Stimulated activated CD8-positive, alpha-beta memory T cell treated with anti-CD3 and anti-CD28 coated beads, Interleukin-7, amount 100 ng/mL, for 48 hours (primary cell): ENCODE measurements at regions not wholly inside any gene's neighbourhood (a gene's known extent, or its start where the extent isn't known, plus 50 kb on each side); places are given as distances from the start of the nearest gene placed in this dataset.
"Not testable (repeated sequence)": the region's sequence is repeated elsewhere in the genome, so short reads cannot be mapped to it uniquely, and the experiment has no call there.

Experiments
- DNase-seq, 2 donors: peaks; one replicate each; pipeline ENCODE4 v3.0.0-alpha.2; 2020; ENCODE audit warnings: low read depth in 1 of 2; ENCODE audit errors: extremely low read depth in 1 of 2

DNA sequence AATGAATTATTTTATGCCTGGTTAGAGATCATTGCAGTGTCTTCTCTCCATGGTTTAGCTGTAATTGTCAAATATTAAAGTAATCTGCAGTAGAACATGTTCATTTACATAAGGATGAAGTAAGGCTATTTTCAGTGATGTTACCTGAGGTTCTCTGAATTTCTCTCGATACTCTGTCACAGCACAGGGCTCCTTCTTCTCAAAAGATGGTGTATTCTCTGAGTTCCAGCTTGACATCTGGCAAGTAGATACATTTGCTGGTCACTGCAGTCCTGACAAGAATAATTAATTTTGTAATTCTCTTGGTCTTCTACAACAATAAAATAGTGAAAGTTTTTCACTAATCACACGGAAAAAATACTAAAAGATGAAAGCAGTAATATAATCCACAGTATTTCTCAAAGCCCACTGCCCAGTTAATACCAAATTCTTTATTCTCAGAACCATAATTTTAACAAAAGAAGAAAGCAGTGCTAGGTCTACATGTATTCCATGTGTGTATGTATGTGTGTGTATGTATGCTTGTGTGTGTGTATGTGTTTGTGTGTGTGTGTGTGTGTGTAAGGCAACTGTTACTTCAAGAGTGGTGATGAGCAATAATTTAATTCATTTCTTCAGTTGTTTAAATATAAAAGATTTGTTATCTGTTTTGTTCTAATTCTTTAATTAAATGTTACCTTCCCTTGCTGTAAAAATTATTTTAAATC is 1165.5 kb upstream of the SLC39A10 start:
- no peak for DNase-seq

DNA sequence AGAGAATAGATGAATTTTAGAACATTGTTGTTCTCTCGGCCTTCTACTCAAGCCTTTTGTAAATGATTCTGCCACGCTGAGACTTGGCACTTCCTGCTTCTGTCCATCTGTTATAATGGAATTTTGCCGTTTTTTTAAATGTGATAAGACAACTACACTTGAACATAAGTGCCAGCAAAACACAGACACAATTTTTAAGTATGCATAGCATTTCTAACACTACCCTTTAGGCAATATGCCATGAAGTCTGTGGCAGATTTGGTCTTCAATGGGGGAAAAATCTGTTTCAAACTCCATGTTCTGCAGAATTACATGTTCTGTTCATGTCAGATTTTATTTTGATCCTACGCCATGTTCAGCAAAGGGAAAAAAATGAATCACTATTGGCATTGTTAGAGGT is 1170.7 kb upstream of the SLC39A10 start:
- no peak for DNase-seq

- DNase-seq = no peak
Observed at GRCh38 chr2:194483041-194483440, 1174.0 kb upstream of the SLC39A10 start.

DNA sequence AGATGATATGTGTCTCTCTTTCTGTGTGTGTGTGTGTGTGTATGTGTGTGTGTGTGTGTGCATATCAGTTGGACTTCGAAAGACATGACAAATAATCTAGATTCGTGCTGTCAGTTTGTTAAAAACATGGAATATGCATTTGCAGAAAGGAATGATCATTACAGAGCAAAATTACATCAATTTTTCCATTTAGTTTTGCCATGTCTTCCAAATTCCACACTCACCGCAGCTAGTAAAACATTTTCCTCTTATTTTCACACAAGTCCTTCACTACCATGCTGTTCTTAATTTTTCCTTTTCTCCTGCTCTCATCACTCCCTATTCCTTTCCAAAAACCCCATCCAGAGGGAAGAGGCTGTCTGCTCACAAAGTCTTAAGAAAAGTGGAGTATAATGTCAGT is 1191.4 kb upstream of the SLC39A10 start:
- DNase-seq = no peak

DNA sequence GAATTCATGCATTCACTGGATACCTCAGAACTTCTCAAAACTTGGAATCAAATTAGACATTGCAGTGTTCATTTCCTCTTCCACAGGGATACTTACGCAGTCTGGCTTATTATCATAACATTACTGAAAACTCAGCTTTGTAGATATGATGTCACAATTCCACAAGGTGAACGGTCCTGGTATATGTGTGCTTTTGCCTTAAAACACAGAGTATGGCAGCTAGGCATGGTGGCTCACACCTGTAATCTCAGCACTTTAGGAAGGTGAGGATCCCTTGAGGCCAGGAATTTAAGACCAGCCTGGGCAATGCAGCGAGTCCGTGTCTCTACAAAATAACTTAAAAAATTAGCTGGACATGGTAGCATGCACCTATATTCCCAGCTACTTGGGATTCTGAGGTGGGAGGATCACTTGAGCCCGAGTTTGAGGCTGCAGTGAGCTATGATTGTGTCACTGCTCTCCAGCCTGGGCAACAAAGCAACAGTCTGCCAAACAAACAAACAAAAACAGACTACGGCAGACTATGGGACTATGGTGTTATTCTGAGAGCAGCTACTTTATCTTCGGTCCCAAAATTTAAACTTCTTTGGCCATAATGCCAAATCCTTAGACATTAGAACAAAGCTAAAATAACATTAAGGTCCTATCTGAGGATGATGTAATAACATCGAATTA is 1191.9 kb upstream of the SLC39A10 start:
- DNase-seq = no peak

DNA sequence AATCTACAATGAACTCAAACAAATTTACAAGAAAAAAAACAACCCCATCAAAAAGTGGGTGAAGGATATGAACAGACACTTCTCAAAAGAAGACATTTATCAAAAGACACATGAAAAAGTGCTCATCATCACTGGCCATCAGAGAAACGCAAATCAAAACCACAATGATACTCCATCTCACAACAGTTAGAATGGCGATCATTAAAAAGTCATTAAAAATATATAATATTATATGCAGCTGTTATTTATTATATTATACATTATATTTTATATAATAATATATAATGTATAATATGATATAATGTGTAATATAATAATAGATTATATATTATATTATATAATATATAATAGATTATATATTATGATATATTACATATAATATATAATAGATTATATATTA is 1194.1 kb upstream of the SLC39A10 start:
- not testable (repeated sequence) for DNase-seq

DNA sequence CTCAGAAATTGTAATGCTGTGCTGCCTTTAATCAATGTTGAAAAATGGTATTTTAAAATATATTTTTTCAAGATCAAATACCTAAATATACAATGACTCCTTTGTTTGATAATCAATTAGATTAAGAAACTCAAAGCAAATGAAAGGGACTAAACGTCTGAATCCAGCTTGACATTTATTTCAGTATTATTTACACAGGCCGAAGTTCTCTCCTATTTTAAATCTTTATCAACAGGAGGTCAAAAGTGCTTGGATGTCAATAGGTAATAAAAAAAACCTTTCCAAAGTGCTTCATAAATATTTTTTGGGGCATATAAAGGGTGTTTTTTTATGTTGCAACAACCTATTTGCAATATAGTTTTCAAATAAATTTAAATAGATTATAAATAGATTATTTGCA is 1201.7 kb upstream of the SLC39A10 start:
- DNase-seq = no peak

DNA sequence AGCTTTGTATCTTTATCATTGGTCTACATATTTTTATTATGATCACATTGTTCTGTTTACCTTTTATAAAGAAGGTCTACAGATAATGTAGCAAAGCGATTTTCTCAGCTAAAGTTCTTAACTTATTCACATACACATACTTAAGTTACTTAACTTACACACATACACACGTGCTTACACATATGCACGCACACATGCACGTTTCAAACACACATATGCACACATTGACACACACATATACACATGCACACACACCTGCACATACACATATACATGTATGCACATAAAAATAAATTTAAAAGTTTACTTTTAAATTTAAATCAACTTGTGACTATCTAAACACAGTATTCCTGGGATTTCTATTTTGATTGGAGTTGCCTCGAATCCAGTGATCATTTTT is 1204.5 kb upstream of the SLC39A10 start:
- DNase-seq = no peak

DNA sequence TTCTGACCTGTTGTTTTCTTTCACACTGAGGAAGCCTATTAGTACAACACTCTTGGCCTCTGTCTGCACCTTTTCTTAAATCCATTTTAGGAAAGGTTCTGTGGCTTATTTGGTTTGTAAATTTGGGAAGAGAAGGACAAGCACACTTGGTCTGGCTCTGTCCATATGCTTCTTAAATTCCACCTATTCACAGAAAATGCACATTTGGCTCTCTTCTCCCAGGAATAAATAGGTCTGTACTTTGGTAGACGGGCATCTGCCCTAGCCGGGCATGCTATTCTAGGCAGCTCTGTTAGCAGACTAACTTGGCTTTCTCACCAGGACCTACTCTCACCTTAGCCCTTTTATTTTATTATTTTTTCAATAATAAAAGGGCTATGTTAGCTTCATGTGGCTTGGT is 1211.8 kb upstream of the SLC39A10 start:
- DNase-seq = no peak

- DNase-seq = no peak
Observed at GRCh38 chr2:194443926-194444325, 1213.1 kb upstream of the SLC39A10 start.

GRCh38 chr2:194424683-194425209 is 1232.3 kb upstream of the SLC39A10 start:
- DNase-seq = no peak

GRCh38 chr2:194411221-194411620 is 1245.8 kb upstream of the SLC39A10 start:
- DNase-seq = no peak

DNA sequence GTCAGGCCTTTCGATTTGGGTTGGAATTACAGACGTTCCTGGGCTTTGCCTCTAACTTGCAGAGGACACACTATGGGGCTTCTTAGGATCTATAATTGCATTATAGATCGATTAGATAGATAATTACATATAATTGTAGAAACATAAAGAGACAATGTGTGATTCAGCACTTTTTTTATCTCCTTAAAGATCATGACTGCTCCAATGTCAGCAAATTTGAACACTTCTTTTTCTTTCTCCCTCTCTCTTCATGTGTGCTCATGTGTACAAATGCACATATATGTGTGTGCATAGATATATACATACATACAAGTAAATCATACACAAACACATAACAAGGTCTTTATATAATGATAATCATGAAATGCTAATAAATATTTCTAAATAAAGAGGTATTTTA is 1261.2 kb upstream of the SLC39A10 start:
- DNase-seq = no peak

GRCh38 chr2:194385376-194385775 is 1271.7 kb upstream of the SLC39A10 start:
- DNase-seq = no peak

- no peak for DNase-seq
Observed at GRCh38 chr2:194383401-194383800, 1273.6 kb upstream of the SLC39A10 start.

DNA sequence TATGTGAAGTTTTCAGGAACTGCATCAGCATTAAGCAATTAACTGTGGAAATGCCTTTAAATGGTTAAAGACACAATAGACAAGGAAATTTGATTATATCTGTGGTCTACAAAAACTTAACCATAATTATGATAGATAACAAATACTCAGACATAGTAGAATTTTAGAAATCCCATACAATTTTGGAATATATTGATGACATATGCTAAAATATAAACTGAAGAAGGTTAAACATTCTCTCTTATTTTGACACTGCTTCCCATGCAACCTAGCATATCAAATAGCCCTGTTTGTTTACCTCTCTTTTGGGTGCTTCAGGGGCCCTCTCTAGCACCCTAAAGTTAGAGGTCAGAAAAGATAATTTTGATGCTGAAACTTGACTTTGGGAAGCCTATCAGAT is 1274.8 kb upstream of the SLC39A10 start:
- no peak for DNase-seq

GRCh38 chr2:194380011-194380410 is 1277.0 kb upstream of the SLC39A10 start:
- no peak for DNase-seq

- not testable (repeated sequence) for DNase-seq
Observed at GRCh38 chr2:194367390-194367789, 1289.6 kb upstream of the SLC39A10 start.

GRCh38 chr2:194363878-194364277 is 1293.1 kb upstream of the SLC39A10 start:
- no peak for DNase-seq

GRCh38 chr2:194363295-194363694 is 1293.7 kb upstream of the SLC39A10 start:
- DNase-seq = no peak

GRCh38 chr2:194352505-194352904 is 1304.5 kb upstream of the SLC39A10 start:
- DNase-seq = no peak

- no peak for DNase-seq
Observed at GRCh38 chr2:194346193-194346592, 1310.8 kb upstream of the SLC39A10 start.
